Mesothelial cell of epicardium (in vitro differentiated cells): ENCODE measurements at regions not wholly inside any gene's neighbourhood (a gene's known extent, or its start where the extent isn't known, plus 50 kb on each side); places are given as distances from the start of the nearest gene placed in this dataset.
"Not testable (repeated sequence)": the region's sequence is repeated elsewhere in the genome, so short reads cannot be mapped to it uniquely, and the experiment has no call there.

Experiments used
- DNase-seq, 2 experiments: peaks; one replicate each; pipeline ENCODE4 v3.0.0; 2021; ENCODE audit warnings: low spot score in 2 of 2; ENCODE audit not compliant: unreplicated experiment in 2 of 2
- H3K27ac Mint-ChIP-seq: 2 replicates; pipeline ENCODE4 v1.8.0; 2021; ENCODE audit warnings: mixed read lengths
- H3K27me3 Mint-ChIP-seq: 2 replicates; pipeline ENCODE4 v1.8.0; 2021; ENCODE audit warnings: low read depth, mixed read lengths
- H3K36me3 Mint-ChIP-seq: 2 replicates; pipeline ENCODE4 v1.8.0; 2021; ENCODE audit warnings: mixed read lengths
- H3K4me1 Mint-ChIP-seq: 2 replicates; pipeline ENCODE4 v1.8.0; 2021; ENCODE audit warnings: mixed read lengths
- H3K4me3 Mint-ChIP-seq: 2 replicates; pipeline ENCODE4 v1.8.0; 2021; ENCODE audit warnings: mild to moderate bottlenecking, moderate library complexity, mixed read lengths
- H3K9me3 Mint-ChIP-seq: 2 replicates; pipeline ENCODE4 v1.8.0; 2021; ENCODE audit warnings: mixed read lengths
- TF ChIP-seq, protein P1 (sequence below): fragments of 200-600 bp; sonication (generic); IDR thresholded peaks from one replicate; pipeline ENCODE4 v1.5.0; 2021; ENCODE audit warnings: antibody characterized with exemption; ENCODE audit not compliant: unreplicated experiment

DNA sequence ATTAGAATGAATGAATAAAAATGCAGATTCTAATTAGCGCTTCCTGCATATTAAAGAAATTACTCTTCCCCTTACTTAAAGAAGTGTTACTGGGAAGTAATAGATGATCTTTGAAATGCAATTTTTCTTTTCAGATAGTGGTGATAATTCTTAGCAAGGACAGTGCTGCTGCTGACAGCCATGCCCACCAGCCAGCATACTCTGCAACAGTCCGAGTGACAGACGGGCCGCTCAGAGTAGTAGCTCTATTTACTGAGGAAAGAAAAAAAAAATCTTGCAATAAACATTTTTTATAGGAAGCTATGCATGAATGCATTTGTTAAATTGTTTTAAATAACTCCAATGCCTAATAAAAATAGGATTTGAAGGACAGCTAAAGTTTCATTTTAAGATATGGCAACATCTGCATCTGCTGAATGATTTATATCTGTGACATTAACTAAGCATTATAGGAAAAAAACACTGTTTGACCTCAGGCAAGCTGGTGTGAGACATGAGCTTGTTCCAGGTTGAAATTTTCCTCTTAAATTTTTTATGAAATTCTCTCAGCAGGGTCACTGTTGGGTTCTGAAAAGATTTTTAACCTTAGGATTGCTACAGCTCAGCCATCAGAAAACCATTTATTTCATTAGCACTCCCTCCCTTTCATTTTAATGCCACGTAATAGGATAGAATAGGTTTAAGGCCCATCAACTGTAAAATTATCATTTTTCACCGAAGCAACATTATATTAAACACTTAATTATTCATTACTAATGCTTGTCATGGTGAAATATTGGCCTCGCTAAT is 393.8 kb downstream of the DCDC2C start:
- H3K27me3 Mint-ChIP-seq = peaks cover 6% of the 10 kb centered on the region

DNA sequence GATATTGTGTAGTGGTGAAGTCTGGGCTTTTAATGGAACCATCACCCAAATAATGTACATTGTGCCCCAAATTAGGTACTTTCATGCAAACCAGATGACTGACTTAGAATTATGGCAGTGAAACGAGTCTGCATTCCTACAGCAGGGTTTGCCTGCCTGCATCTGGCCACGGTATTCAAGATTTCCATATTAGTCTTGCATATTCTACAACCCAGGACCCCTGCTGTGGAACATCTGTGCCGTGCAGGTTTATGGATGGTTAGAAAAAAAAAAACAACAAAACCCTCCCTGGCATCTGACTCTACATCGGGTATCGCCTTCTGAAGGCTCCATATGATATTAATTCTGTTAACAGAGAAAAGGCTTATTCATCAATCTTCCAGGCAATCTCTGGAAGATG is 394.8 kb downstream of the DCDC2C start:
- Mint-ChIP-seq H3K4me1 (no peaks in the 10 kb centered on the region), H3K36me3 (no peaks in the 10 kb centered on the region), H3K27me3 (peaks cover 6% of the 10 kb centered on the region), H3K27ac (no peak overlapping the region), H3K4me3 (no peak overlapping the region), H3K9me3 (no peaks in the 10 kb centered on the region)
- TF ChIP-seq, protein P1, sequence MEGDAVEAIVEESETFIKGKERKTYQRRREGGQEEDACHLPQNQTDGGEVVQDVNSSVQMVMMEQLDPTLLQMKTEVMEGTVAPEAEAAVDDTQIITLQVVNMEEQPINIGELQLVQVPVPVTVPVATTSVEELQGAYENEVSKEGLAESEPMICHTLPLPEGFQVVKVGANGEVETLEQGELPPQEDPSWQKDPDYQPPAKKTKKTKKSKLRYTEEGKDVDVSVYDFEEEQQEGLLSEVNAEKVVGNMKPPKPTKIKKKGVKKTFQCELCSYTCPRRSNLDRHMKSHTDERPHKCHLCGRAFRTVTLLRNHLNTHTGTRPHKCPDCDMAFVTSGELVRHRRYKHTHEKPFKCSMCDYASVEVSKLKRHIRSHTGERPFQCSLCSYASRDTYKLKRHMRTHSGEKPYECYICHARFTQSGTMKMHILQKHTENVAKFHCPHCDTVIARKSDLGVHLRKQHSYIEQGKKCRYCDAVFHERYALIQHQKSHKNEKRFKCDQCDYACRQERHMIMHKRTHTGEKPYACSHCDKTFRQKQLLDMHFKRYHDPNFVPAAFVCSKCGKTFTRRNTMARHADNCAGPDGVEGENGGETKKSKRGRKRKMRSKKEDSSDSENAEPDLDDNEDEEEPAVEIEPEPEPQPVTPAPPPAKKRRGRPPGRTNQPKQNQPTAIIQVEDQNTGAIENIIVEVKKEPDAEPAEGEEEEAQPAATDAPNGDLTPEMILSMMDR = no peak
- no peak for DNase-seq

More for the DNA sequence above, 393.8 kb downstream of the DCDC2C start:
- TF ChIP-seq, protein P1 = no peak
- no peaks in the 10 kb centered on the region for H3K9me3 Mint-ChIP-seq
- H3K4me1 Mint-ChIP-seq = no peaks in the 10 kb centered on the region
- no peaks in the 10 kb centered on the region for H3K36me3 Mint-ChIP-seq
- DNase-seq = no peak
- H3K4me3 Mint-ChIP-seq = no peak overlapping the region
- no peak overlapping the region for H3K27ac Mint-ChIP-seq

DNA sequence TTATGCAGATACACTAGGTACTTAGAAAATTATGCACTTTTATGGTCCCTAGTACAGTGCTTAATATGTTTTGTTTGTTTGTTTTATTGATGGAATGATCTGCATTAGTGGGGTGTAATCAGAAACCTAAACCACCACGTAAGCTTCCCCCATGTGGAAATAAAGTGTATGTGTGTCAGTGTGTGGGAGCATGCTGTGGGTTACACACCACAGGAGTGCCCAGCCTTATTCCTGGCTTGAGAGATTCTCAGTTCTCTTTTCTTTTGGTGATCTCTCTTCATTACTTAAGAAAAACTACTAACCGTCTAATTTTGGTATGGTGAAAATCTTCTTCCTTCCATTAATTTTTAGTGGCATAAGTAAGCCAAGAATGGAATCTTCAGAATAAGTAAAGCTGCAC is 398.6 kb downstream of the DCDC2C start:
- H3K9me3 Mint-ChIP-seq = peaks cover 4% of the 10 kb centered on the region

DNA sequence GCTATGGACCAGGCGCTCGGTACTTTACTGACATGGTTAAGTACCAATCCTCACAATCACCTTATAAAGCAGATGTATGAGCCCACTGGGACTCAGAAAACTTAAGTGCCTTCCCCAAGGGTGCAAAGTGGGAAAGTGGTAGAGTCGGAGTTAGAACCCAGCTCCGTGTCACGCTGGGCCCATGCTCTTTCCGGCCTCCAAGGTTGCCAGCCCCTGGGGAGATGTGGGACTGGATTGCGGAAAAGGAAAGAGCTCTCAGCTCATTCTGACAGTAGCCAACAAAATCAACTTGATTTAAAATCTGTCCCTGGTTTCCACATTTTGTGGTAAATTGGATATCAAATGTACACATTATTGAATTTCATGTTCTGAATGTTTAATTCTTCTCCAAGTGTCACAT is 403.8 kb downstream of the DCDC2C start:
- H3K36me3 Mint-ChIP-seq = no peaks in the 10 kb centered on the region
- H3K27me3 Mint-ChIP-seq = peaks cover 12% of the 10 kb centered on the region
- DNase-seq = no peak
- no peak overlapping the region for H3K4me3 Mint-ChIP-seq
- TF ChIP-seq, protein P1 = no peak
- no peaks in the 10 kb centered on the region for H3K4me1 Mint-ChIP-seq
- no peak overlapping the region for H3K27ac Mint-ChIP-seq
- H3K9me3 Mint-ChIP-seq = peaks cover 4% of the 10 kb centered on the region

More for the DNA sequence above, 398.6 kb downstream of the DCDC2C start:
- H3K27me3 Mint-ChIP-seq = peaks cover 7% of the 10 kb centered on the region
- no peaks in the 10 kb centered on the region for H3K4me1 Mint-ChIP-seq
- no peak overlapping the region for H3K27ac Mint-ChIP-seq
- no peak for DNase-seq
- TF ChIP-seq, protein P1 = no peak
- no peaks in the 10 kb centered on the region for H3K36me3 Mint-ChIP-seq
- H3K4me3 Mint-ChIP-seq = no peak overlapping the region

DNA sequence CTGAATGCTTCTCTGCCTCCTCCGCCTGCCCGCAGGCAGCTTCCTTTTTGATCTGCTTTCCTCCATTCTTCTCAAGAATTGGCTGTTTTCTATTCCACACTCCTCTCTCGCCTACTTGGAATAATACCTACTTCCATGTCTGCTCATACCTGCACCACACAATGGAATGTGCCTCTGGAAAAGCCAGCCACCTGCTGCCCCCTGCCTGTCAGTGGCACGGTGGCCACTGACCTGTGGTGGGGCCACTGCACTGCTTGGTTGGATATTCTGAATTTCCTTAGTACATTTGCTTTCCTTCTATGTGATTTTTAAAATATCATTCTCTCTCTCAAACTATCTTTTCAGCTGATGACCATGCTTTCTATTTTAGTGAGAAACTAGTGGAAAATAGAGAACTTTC is 406.9 kb downstream of the DCDC2C start:
- Mint-ChIP-seq H3K36me3 (no peaks in the 10 kb centered on the region), H3K4me3 (no peak overlapping the region), H3K9me3 (no peaks in the 10 kb centered on the region), H3K27me3 (peaks cover 8% of the 10 kb centered on the region), H3K27ac (no peak overlapping the region), H3K4me1 (no peaks in the 10 kb centered on the region)
- TF ChIP-seq, protein P1 = no peak
- no peak for DNase-seq

DNA sequence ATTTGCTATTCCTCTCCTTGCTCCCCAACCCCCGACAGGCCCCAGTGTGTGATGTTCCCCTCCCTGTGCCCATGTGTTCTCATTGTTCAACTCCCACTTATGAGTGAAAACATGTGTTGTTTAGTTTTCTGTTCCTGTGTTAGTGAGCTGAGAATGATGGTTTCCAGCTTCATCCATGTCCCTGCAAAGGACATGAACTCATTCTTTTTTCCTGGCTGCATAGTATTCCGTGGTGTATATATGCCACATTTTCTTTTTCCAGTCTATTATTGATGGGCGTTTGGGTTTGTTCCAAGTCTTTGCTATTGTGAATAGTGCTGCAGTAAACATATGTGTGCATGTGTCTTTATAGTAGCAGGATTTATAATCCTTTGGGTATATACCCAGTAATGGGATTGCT is 412.1 kb downstream of the DCDC2C start:
- peaks cover 35% of the 10 kb centered on the region for H3K9me3 Mint-ChIP-seq
- H3K36me3 Mint-ChIP-seq, DNase-seq, H3K4me1 Mint-ChIP-seq, H3K27ac Mint-ChIP-seq, H3K4me3 Mint-ChIP-seq, H3K27me3 Mint-ChIP-seq: not testable (repeated sequence)
